ENCODE measurements at regions not wholly inside any gene's neighbourhood (a gene's known extent, or its start where the extent isn't known, plus 50 kb on each side); places are given as distances from the start of the nearest gene placed in this dataset.

- no peak for TF ChIP-seq EZH2phosphoT487 (IDR thresholded peaks at IDR 0.05)
- TF ChIP-seq CTCF (IDR thresholded peaks at IDR 0.05): no peak
- no peak for TF ChIP-seq EZH2 (IDR thresholded peaks at IDR 0.05)
- Histone ChIP-seq H3K79me2 (ENCODE audit: low read depth) (no peaks in the 10 kb centered on the region), H3K9ac (no peak overlapping the region), H3K36me3 (no peaks in the 10 kb centered on the region), H3K4me1 (peaks cover 48% of the 10 kb centered on the region), H4K20me1 (ENCODE audit: low read depth) (peaks cover 22% of the 10 kb centered on the region), H3F3A (ENCODE audit: low read depth) (peaks cover 43% of the 10 kb centered on the region), H3K9me3 (ENCODE audit: low read depth) (no peaks in the 10 kb centered on the region), H2AFZ (replicated peaks) (no peak overlapping the region), H3K4me2 (peak overlapping the region; percentile 68), H3K27ac (peak overlapping the region; percentile 76), H3K4me3 (peak overlapping the region; percentile 1), H3K27me3 (peaks cover 72% of the 10 kb centered on the region)
- Mint-ChIP-seq H3K27ac (peak overlapping the region; percentile 94), H3K36me3 (no peaks in the 10 kb centered on the region), H3K4me1 (peaks cover 45% of the 10 kb centered on the region), H3K9me3 (no peaks in the 10 kb centered on the region), H3K4me3 (peak overlapping the region; percentile 44), H3K27me3 (ENCODE audit: insufficient read depth, low read depth) (peaks cover 4% of the 10 kb centered on the region)
- peak; percentile 27 for DNase-seq (ENCODE audit: low spot score)
Observed at GRCh38 chr20:11247046-11248010, 573.5 kb upstream of the JAG1 start.

- Mint-ChIP-seq H3K4me3 (peak overlapping the region; percentile 44), H3K36me3 (peaks cover 1% of the 10 kb centered on the region), H3K9me3 (peaks cover 2% of the 10 kb centered on the region), H3K27ac (peak overlapping the region; percentile 94), H3K27me3 (ENCODE audit: insufficient read depth, low read depth) (peaks cover 4% of the 10 kb centered on the region), H3K4me1 (peaks cover 45% of the 10 kb centered on the region)
- Histone ChIP-seq H3K9me3 (ENCODE audit: low read depth) (no peaks in the 10 kb centered on the region), H3K27me3 (peaks cover 79% of the 10 kb centered on the region), H2AFZ (replicated peaks) (no peak overlapping the region), H3K27ac (peak overlapping the region; percentile 87), H4K20me1 (ENCODE audit: low read depth) (peaks cover 22% of the 10 kb centered on the region), H3K79me2 (ENCODE audit: low read depth) (no peaks in the 10 kb centered on the region), H3K4me1 (peaks cover 48% of the 10 kb centered on the region), H3K36me3 (no peaks in the 10 kb centered on the region), H3K4me2 (peak overlapping the region; percentile 68), H3K9ac (no peak overlapping the region), H3F3A (ENCODE audit: low read depth) (peaks cover 43% of the 10 kb centered on the region), H3K4me3 (peak overlapping the region; percentile 1)
- DNase-seq (ENCODE audit: low spot score): peak; percentile 79
- TF ChIP-seq EZH2phosphoT487 (IDR thresholded peaks at IDR 0.05): no peak
- TF ChIP-seq EZH2 (IDR thresholded peaks at IDR 0.05): no peak
- no peak for TF ChIP-seq CTCF (IDR thresholded peaks at IDR 0.05)
Observed at GRCh38 chr20:11248011-11248409, 574.2 kb upstream of the JAG1 start.

GRCh38 chr20:11248687-11249638 lies 575.2 kb upstream of the JAG1 start:
- peak overlapping the region; percentile 18 for H3K4me3 ChIP-seq
- peak overlapping the region; percentile 87 for H3K27ac ChIP-seq
- peaks cover 45% of the 10 kb centered on the region for H3K4me1 Mint-ChIP-seq
- peak overlapping the region; percentile 49 for H3K4me3 Mint-ChIP-seq
- H3K27me3 ChIP-seq: peaks cover 81% of the 10 kb centered on the region
- H3K9me3 ChIP-seq (ENCODE audit: low read depth): no peaks in the 10 kb centered on the region
- H3K36me3 ChIP-seq: no peaks in the 10 kb centered on the region
- H4K20me1 ChIP-seq (ENCODE audit: low read depth): peaks cover 22% of the 10 kb centered on the region
- no peaks in the 10 kb centered on the region for H3K79me2 ChIP-seq (ENCODE audit: low read depth)
- peak; percentile 88 for DNase-seq (ENCODE audit: low spot score)
- H3F3A ChIP-seq (ENCODE audit: low read depth): peaks cover 43% of the 10 kb centered on the region
- H2AFZ ChIP-seq (replicated peaks): no peak overlapping the region
- H3K27me3 Mint-ChIP-seq (ENCODE audit: insufficient read depth, low read depth): peaks cover 4% of the 10 kb centered on the region
- peaks cover 48% of the 10 kb centered on the region for H3K4me1 ChIP-seq
- peak overlapping the region; percentile 68 for H3K4me2 ChIP-seq
- no peak for TF ChIP-seq CTCF (IDR thresholded peaks at IDR 0.05)
- peak; percentile 100 for TF ChIP-seq EZH2phosphoT487 (IDR thresholded peaks at IDR 0.05)
- peaks cover 2% of the 10 kb centered on the region for H3K36me3 Mint-ChIP-seq
- peaks cover 8% of the 10 kb centered on the region for H3K9me3 Mint-ChIP-seq
- peak overlapping the region; percentile 94 for H3K27ac Mint-ChIP-seq
- no peak overlapping the region for H3K9ac ChIP-seq
